MM.1S (cell line): ENCODE measurements at regions not wholly inside any gene's neighbourhood (a gene's known extent, or its start where the extent isn't known, plus 50 kb on each side); places are given as distances from the start of the nearest gene placed in this dataset.

Experiments
- CTCF ChIP-seq: fragments of 300-600 bp; sonication (generic); IDR thresholded peaks from 2 replicates; pipeline ENCODE4 v1.5.1; 2016; ENCODE audit warnings: antibody characterized with exemption, low read length, mixed read lengths
- EZH2 ChIP-seq: fragments of 300-600 bp; sonication (generic); optimal IDR thresholded peaks from 2 replicates; pipeline ENCODE3; 2017; ENCODE audit warnings: low read depth, mild to moderate bottlenecking, antibody characterized with exemption, low read length, mixed read lengths
- EZH2phosphoT487 ChIP-seq: fragments of 300-600 bp; sonication (generic); IDR thresholded peaks from 2 replicates; pipeline ENCODE4 v1.6.1; 2018; ENCODE audit warnings: antibody characterized with exemption, low read length

- TF ChIP-seq CTCF = no peak
- TF ChIP-seq EZH2 = no peak
- no peak for TF ChIP-seq EZH2phosphoT487
Observed at GRCh38 chr6:33953171-33953570, 149.4 kb upstream of the MLN start.
